ENCODE measurements at regions not wholly inside any gene's neighbourhood (a gene's known extent, or its start where the extent isn't known, plus 50 kb on each side); places are given as distances from the start of the nearest gene placed in this dataset.

- Histone ChIP-seq H3K27ac (ENCODE audit: low read depth, low read length) (no peak overlapping the region), H3K36me3 (ENCODE audit: control insufficient read depth, insufficient read depth, low read length) (no peaks in the 10 kb centered on the region), H3K9me3 (ENCODE audit: control insufficient read depth, insufficient read depth, low read length) (no peaks in the 10 kb centered on the region), H3K4me3 (ENCODE audit: low read depth, low read length) (no peak overlapping the region), H3K27me3 (ENCODE audit: control insufficient read depth, insufficient read depth, low read length) (no peaks in the 10 kb centered on the region), H3K4me1 (ENCODE audit: control insufficient read depth, insufficient read depth, low read length) (no peaks in the 10 kb centered on the region)
- no peak for DNase-seq (ENCODE audit: low read depth in 4 of 6, low spot score in 6 of 6)
- no CpG with 5 or more reads among the region's 1 CpG for WGBS (ENCODE audit: insufficient coverage)
These were observed 179.4 kb downstream of the ETS1 start for GRCh38 chr11:128407962-128408361.

DNA sequence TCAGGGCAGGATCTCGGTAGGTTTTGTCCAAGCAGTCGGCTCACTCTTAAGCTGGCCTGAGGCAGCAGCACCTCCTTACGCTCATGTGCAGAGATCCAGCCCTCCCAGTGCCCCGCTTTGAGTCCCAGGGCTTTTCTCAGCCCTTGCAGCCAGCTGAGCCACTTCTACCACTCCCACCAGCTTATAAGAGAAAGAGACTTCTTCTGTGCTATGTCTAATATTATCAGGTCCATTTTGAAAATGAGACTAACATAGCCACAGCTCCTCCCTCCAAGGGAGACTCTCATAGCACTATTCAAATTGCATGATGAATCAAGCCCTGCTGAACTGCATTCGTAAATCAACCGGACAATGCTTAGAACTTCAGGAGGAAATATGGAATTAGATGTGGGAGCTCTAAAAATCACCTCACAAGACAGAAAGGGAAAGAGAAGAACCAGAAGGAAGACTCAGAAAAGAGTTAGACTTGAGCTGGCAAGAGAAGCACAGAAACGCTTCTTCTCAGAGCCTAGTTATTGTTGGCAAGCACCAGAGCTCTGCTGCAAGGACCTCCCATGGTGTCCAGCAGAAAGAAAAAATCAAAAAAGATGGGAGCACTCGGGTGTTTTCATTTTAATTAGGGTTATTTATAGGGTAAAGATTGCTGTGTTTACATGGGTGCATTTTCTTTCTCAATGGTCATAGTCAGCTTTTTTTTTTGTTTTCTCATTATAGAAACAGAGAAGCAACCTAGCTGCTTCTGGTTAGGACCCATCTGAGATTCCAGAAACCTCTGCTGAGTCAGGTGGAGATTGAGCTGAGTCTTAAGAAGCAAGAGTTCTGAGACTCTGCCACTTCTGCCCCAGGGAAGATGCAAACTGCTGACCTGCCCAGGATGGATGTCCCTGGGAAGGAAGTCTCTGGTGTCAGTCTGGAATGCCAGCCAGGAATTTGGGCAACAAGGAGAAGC is 181.4 kb downstream of the ETS1 start:
- Histone ChIP-seq H3K36me3 (ENCODE audit: control insufficient read depth, insufficient read depth, low read length) (no peaks in the 10 kb centered on the region), H3K27ac (ENCODE audit: low read depth, low read length) (no peak overlapping the region), H3K9me3 (ENCODE audit: control insufficient read depth, insufficient read depth, low read length) (no peaks in the 10 kb centered on the region), H3K27me3 (ENCODE audit: control insufficient read depth, insufficient read depth, low read length) (no peaks in the 10 kb centered on the region), H3K4me1 (ENCODE audit: control insufficient read depth, insufficient read depth, low read length) (no peaks in the 10 kb centered on the region), H3K4me3 (ENCODE audit: low read depth, low read length) (no peak overlapping the region)
- peak in 1 of 6 donors; percentile 45 for DNase-seq (ENCODE audit: low read depth in 4 of 6, low spot score in 6 of 6)
- 55% methylated on average over 6 of the region's 8 CpGs for WGBS (ENCODE audit: insufficient coverage)

DNA sequence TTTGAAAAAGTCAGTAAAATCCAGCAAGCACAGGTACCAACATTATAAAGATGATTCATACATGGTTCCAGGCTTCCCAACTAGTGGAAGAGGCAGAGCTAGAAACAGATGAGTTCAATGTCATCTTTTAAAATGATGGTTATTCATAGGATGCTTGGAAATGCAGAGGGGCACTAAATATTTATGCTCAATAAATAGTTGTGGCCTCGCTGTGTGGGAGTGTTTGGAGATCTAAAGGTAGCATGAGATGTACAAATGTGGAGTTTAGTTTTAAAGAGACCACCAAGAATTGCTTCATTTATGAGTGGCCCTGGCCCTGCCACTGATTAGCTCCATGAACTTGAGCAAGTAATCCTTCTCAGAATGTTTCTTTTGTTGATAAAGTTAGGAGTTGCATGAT is 182.2 kb downstream of the ETS1 start:
- WGBS (ENCODE audit: insufficient coverage), result 100% methylated on average over 1 of the region's 1 CpG
- H3K27ac ChIP-seq (ENCODE audit: low read depth, low read length), result no peak overlapping the region

DNA sequence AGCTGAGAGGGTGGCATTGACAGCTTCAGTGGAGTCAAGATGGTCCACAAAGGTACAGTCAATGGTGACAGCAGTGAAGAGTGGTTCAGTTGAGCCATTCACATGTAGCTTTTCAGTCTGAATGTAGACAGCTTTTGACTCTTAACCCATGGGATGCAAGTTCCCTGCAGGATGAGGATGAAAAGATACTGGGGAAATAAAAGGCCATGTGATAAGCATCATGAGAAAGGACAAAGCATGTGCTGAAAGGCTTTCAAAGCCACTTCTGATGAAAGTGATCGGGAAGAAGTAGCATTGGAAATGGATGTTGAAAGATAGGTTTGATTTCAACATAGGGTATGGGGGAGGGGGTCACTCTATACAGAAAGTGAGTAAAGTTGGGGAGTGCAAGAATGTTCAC is 182.9 kb downstream of the ETS1 start:
- Histone ChIP-seq H3K9me3 (ENCODE audit: control insufficient read depth, insufficient read depth, low read length) (no peaks in the 10 kb centered on the region), H3K27me3 (ENCODE audit: control insufficient read depth, insufficient read depth, low read length) (no peaks in the 10 kb centered on the region), H3K4me3 (ENCODE audit: low read depth, low read length) (no peak overlapping the region), H3K4me1 (ENCODE audit: control insufficient read depth, insufficient read depth, low read length) (no peaks in the 10 kb centered on the region), H3K27ac (ENCODE audit: low read depth, low read length) (no peak overlapping the region), H3K36me3 (ENCODE audit: control insufficient read depth, insufficient read depth, low read length) (no peaks in the 10 kb centered on the region)
- DNase-seq (ENCODE audit: low read depth in 4 of 6, low spot score in 6 of 6), result no peak
- 78% methylated on average over 1 of the region's 1 CpG for WGBS (ENCODE audit: insufficient coverage)

More for the DNA sequence above, 182.2 kb downstream of the ETS1 start:
- DNase-seq (ENCODE audit: low read depth in 4 of 6, low spot score in 6 of 6), result no peak
- Histone ChIP-seq H3K27me3 (ENCODE audit: control insufficient read depth, insufficient read depth, low read length) (no peaks in the 10 kb centered on the region), H3K9me3 (ENCODE audit: control insufficient read depth, insufficient read depth, low read length) (no peaks in the 10 kb centered on the region), H3K4me3 (ENCODE audit: low read depth, low read length) (no peak overlapping the region), H3K4me1 (ENCODE audit: control insufficient read depth, insufficient read depth, low read length) (no peaks in the 10 kb centered on the region), H3K36me3 (ENCODE audit: control insufficient read depth, insufficient read depth, low read length) (no peaks in the 10 kb centered on the region)

- no peak overlapping the region for H3K27ac ChIP-seq (ENCODE audit: low read depth, low read length)
- 73% methylated on average over 4 of the region's 8 CpGs for WGBS (ENCODE audit: insufficient coverage)
These were observed 186.8 kb downstream of the ETS1 start for GRCh38 chr11:128400382-128401203.

GRCh38 chr11:128399251-128400121 is 187.9 kb downstream of the ETS1 start:
- WGBS (ENCODE audit: insufficient coverage), result no CpG with 5 or more reads among the region's 7 CpGs
- no peak for DNase-seq (ENCODE audit: low read depth in 4 of 6, low spot score in 6 of 6)

More at GRCh38 chr11:128400382-128401203, 186.8 kb downstream of the ETS1 start:
- Histone ChIP-seq H3K4me1 (ENCODE audit: control insufficient read depth, insufficient read depth, low read length) (no peaks in the 10 kb centered on the region), H3K4me3 (ENCODE audit: low read depth, low read length) (no peak overlapping the region), H3K9me3 (ENCODE audit: control insufficient read depth, insufficient read depth, low read length) (no peaks in the 10 kb centered on the region), H3K36me3 (ENCODE audit: control insufficient read depth, insufficient read depth, low read length) (no peaks in the 10 kb centered on the region), H3K27me3 (ENCODE audit: control insufficient read depth, insufficient read depth, low read length) (no peaks in the 10 kb centered on the region)
- no peak for DNase-seq (ENCODE audit: low read depth in 4 of 6, low spot score in 6 of 6)

GRCh38 chr11:128398517-128399250 is 188.7 kb downstream of the ETS1 start:
- Histone ChIP-seq H3K9me3 (ENCODE audit: control insufficient read depth, insufficient read depth, low read length) (no peaks in the 10 kb centered on the region), H3K36me3 (ENCODE audit: control insufficient read depth, insufficient read depth, low read length) (no peaks in the 10 kb centered on the region), H3K4me3 (ENCODE audit: low read depth, low read length) (no peak overlapping the region), H3K4me1 (ENCODE audit: control insufficient read depth, insufficient read depth, low read length) (peaks cover 8% of the 10 kb centered on the region), H3K27ac (ENCODE audit: low read depth, low read length) (no peak overlapping the region), H3K27me3 (ENCODE audit: control insufficient read depth, insufficient read depth, low read length) (no peaks in the 10 kb centered on the region)
- no peak for DNase-seq (ENCODE audit: low read depth in 4 of 6, low spot score in 6 of 6)
- 100% methylated on average over 2 of the region's 2 CpGs for WGBS (ENCODE audit: insufficient coverage)

More at GRCh38 chr11:128399251-128400121, 187.9 kb downstream of the ETS1 start:
- no peaks in the 10 kb centered on the region for H3K36me3 ChIP-seq (ENCODE audit: control insufficient read depth, insufficient read depth, low read length)
- H3K9me3 ChIP-seq (ENCODE audit: control insufficient read depth, insufficient read depth, low read length), result no peaks in the 10 kb centered on the region
- peaks cover 3% of the 10 kb centered on the region for H3K4me1 ChIP-seq (ENCODE audit: control insufficient read depth, insufficient read depth, low read length)
- no peaks in the 10 kb centered on the region for H3K27me3 ChIP-seq (ENCODE audit: control insufficient read depth, insufficient read depth, low read length)
- no peak overlapping the region for H3K27ac ChIP-seq (ENCODE audit: low read depth, low read length)
- H3K4me3 ChIP-seq (ENCODE audit: low read depth, low read length), result no peak overlapping the region

DNA sequence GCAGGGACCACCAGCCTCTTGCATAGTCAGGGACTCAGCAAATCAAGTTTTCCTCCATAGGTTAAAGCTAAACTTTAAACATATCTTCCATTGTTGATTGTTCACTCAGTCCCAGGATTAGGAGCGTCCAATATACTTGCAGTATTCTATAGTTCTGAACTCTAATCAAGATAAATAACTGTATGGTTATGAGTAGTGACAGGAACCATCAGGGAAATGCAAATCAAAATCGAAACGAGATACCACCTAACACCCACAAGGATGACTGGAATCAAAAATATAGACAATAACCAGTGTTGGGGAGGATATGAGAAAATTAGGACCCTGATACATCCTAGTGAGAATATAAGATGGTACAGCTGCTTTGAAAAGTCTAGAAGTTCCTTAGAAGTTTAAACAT is 190.0 kb downstream of the ETS1 start:
- Histone ChIP-seq H3K27ac (ENCODE audit: low read depth, low read length) (no peak overlapping the region), H3K27me3 (ENCODE audit: control insufficient read depth, insufficient read depth, low read length) (no peaks in the 10 kb centered on the region), H3K4me1 (ENCODE audit: control insufficient read depth, insufficient read depth, low read length) (peaks cover 8% of the 10 kb centered on the region), H3K36me3 (ENCODE audit: control insufficient read depth, insufficient read depth, low read length) (no peaks in the 10 kb centered on the region), H3K9me3 (ENCODE audit: control insufficient read depth, insufficient read depth, low read length) (no peaks in the 10 kb centered on the region), H3K4me3 (ENCODE audit: low read depth, low read length) (no peak overlapping the region)
- no CpG with 5 or more reads among the region's 3 CpGs for WGBS (ENCODE audit: insufficient coverage)
- DNase-seq (ENCODE audit: low read depth in 4 of 6, low spot score in 6 of 6), result no peak
